Neural cell (in vitro differentiated cells): ENCODE measurements at regions not wholly inside any gene's neighbourhood (a gene's known extent, or its start where the extent isn't known, plus 50 kb on each side); places are given as distances from the start of the nearest gene placed in this dataset.

Source experiments
- CTCF ChIP-seq: fragments of 450-650 bp; IDR thresholded peaks from 2 replicates; pipeline ENCODE4 v1.5.1; 2014; ENCODE audit warnings: antibody characterized with exemption, mild to moderate bottlenecking, moderate library complexity; ENCODE audit not compliant: poor library complexity, severe bottlenecking
- EP300 ChIP-seq: fragments of 450-650 bp; conservative IDR thresholded peaks from 2 replicates; pipeline ENCODE4 v1.6.1; 2014; ENCODE audit warnings: antibody characterized with exemption, mild to moderate bottlenecking, moderate library complexity; ENCODE audit not compliant: poor library complexity, severe bottlenecking
- EZH2 ChIP-seq: fragments of 200-600, 300-800 bp; shearing (Covaris generic), sonication (generic); IDR thresholded peaks from 2 replicates; pipeline ENCODE4 v1.6.1; 2014; ENCODE audit warnings: antibody characterized with exemption, low read length, borderline replicate concordance, mild to moderate bottlenecking; ENCODE audit not compliant: insufficient read depth, poor library complexity, severe bottlenecking
- MXI1 ChIP-seq: fragments of 450-650 bp; conservative IDR thresholded peaks from 2 replicates; pipeline ENCODE4 v1.6.1; 2014; ENCODE audit warnings: antibody characterized with exemption, mild to moderate bottlenecking; ENCODE audit not compliant: poor library complexity, severe bottlenecking
- POLR2AphosphoS5 ChIP-seq: IDR thresholded peaks from 2 replicates; pipeline ENCODE4 v1.6.1; 2012
- RAD21 ChIP-seq: fragments of 450-650 bp; conservative IDR thresholded peaks from 2 replicates; pipeline ENCODE4 v1.6.1; 2014; ENCODE audit warnings: antibody characterized with exemption, mild to moderate bottlenecking, moderate library complexity
- SMC3 ChIP-seq: fragments of 450-650 bp; conservative IDR thresholded peaks from 2 replicates; pipeline ENCODE4 v1.6.1; 2014; ENCODE audit warnings: antibody characterized with exemption, mild to moderate bottlenecking, moderate library complexity; ENCODE audit not compliant: poor library complexity
- TAF1 ChIP-seq: IDR thresholded peaks from 2 replicates; pipeline ENCODE4 v1.6.1; 2012; ENCODE audit warnings: low read depth

- TF ChIP-seq EZH2 (no peak), CTCF (no peak), SMC3 (no peak), EP300 (no peak), POLR2AphosphoS5 (no peak), TAF1 (no peak), MXI1 (no peak), RAD21 (no peak)
Observed at GRCh38 chr6:134443009-134443408, 125.1 kb upstream of the SGK1 start.
